ENCODE measurements at regions not wholly inside any gene's neighbourhood (a gene's known extent, or its start where the extent isn't known, plus 50 kb on each side); places are given as distances from the start of the nearest gene placed in this dataset.

DNA sequence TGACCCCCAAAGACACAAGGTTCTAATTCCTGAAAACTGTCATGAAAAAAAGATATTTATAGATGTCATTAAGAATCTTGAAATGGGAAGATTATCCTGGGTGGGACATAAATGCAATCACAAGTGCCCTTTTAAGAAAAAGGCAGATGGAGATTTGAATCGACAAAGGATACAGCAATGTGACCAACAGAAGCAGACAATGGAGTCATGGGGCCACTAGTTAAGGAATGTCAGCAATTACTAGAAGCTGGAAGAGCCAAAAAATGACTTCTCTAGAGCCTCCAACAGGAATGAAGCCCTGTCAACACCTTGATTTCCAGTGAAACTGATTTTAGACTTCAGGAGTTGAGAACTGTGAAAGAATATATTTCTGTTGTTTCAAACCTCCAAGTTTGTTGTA, 448.5 kb downstream of the MEI4 start:
- peaks cover 39% of the 10 kb centered on the region for H3K9me3 ChIP-seq (ENCODE audit: low read length)
- no peaks in the 10 kb centered on the region for H4K20me1 ChIP-seq (ENCODE audit: insufficient read depth, low read length)
- no peak overlapping the region for H3K4me3 ChIP-seq (replicated peaks in 1 of 3; ENCODE audit: insufficient read depth in 1 of 3, low read depth in 2 of 3, low read length in 3 of 3)
- in situ Hi-C loops (cut with HindIII; ENCODE audit: extremely low pct_ligation_motif_present, low pct_unique_long_range_greater_than_20kb) (no loop called here), intact Hi-C loops (cut with micrococcal nuclease; ENCODE audit: unreplicated experiment) (no loop called here)
- POLR2A ChIA-PET = no interaction called here
- no peaks in the 10 kb centered on the region for H3K4me1 ChIP-seq (ENCODE audit: insufficient read depth, low read length)
- no peak overlapping the region for H3K27ac ChIP-seq (ENCODE audit: extremely low read length, insufficient read depth, low read length)
- no TSS peak for BruUV-seq (replicated peaks)
- TF ChIP-seq REPIN1 (CRISPR knock-in tag; IDR thresholded peaks at IDR 0.05; ENCODE audit: borderline replicate concordance, low read depth) = no peak
- TF ChIP-seq ZEB1 (IDR thresholded peaks at IDR 0.05; ENCODE audit: insufficient replicate concordance, low read depth) = no peak
- no peak for TF ChIP-seq FOXC1 (CRISPR knock-in tag; IDR thresholded peaks at IDR 0.05; ENCODE audit: borderline replicate concordance)
- no peak for TF ChIP-seq PHB2 (IDR thresholded peaks at IDR 0.05; ENCODE audit: partially characterized antibody)
- H3K36me3 ChIP-seq (replicated peaks in 1 of 2; ENCODE audit: control insufficient read depth in 1 of 2, insufficient read depth in 2 of 2, low read length in 2 of 2) = no peaks in the 10 kb centered on the region
- no peak overlapping the region for H3K4me2 ChIP-seq (ENCODE audit: low read depth, low read length)
- CTCF ChIA-PET (ENCODE audit: low intra/inter-chr PET ratio, low total read pairs) = no interaction called here
- no peak for FAIRE-seq
- H3K9ac ChIP-seq (ENCODE audit: insufficient read depth, low read depth, low read length) = no peak overlapping the region
- WGBS (ENCODE audit: low lambda C conversion rate) = 14% methylated on average over 1 of the region's 1 CpG
- H3K27me3 ChIP-seq (ENCODE audit: control insufficient read depth in 1 of 2, insufficient read depth in 2 of 2, low read length in 2 of 2) = no peaks in the 10 kb centered on the region
- DNase-seq (ENCODE audit: low spot score) = no peak
- no peaks in the 10 kb centered on the region for H3K79me2 ChIP-seq (ENCODE audit: insufficient read depth, low read length)
- no peak overlapping the region for H2AFZ ChIP-seq (ENCODE audit: low read length)
- ATAC-seq = no peak

DNA sequence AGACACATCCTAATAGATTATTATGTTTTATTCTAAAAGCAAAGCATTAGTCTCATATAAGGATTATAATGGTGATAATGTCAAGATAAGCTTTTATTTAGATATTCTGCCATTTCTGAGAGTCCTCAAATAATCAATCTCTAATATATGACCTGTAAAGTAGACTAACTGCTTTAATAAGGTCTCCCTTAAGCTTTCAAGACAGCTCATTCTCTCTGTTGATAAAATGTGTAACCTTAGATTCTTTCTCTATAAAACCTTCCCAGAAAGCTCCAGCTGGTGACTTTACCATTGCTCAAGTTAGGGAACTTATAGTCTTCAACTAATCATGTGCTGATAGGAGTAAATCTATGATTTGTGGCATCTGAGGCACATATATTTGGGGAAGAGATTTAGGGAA, 457.8 kb downstream of the MEI4 start:
- ATAC-seq (no peak), DNase-seq (ENCODE audit: low spot score) (no peak), FAIRE-seq (no peak)
- Histone ChIP-seq H3K27ac (ENCODE audit: extremely low read length, insufficient read depth, low read length) (no peak overlapping the region), H3K79me2 (ENCODE audit: insufficient read depth, low read length) (no peaks in the 10 kb centered on the region), H3K9me3 (ENCODE audit: low read length) (peaks cover 58% of the 10 kb centered on the region), H2AFZ (ENCODE audit: low read length) (no peak overlapping the region), H3K4me1 (ENCODE audit: insufficient read depth, low read length) (no peaks in the 10 kb centered on the region), H4K20me1 (ENCODE audit: insufficient read depth, low read length) (no peaks in the 10 kb centered on the region), H3K9ac (ENCODE audit: insufficient read depth, low read depth, low read length) (no peak overlapping the region), H3K36me3 (replicated peaks in 1 of 2; ENCODE audit: control insufficient read depth in 1 of 2, insufficient read depth in 2 of 2, low read length in 2 of 2) (no peaks in the 10 kb centered on the region), H3K4me3 (replicated peaks in 1 of 3; ENCODE audit: insufficient read depth in 1 of 3, low read depth in 2 of 3, low read length in 3 of 3) (no peak overlapping the region), H3K4me2 (ENCODE audit: low read depth, low read length) (no peak overlapping the region), H3K27me3 (ENCODE audit: control insufficient read depth in 1 of 2, insufficient read depth in 2 of 2, low read length in 2 of 2) (no peaks in the 10 kb centered on the region)
- intact Hi-C loops (cut with micrococcal nuclease; ENCODE audit: unreplicated experiment) = no loop called here
- BruUV-seq (replicated peaks) = no TSS peak
- in situ Hi-C loops (cut with HindIII; ENCODE audit: extremely low pct_ligation_motif_present, low pct_unique_long_range_greater_than_20kb) = no loop called here
- CTCF ChIA-PET (ENCODE audit: low intra/inter-chr PET ratio, low total read pairs) = no interaction called here
- POLR2A ChIA-PET = no interaction called here
- no peak for TF ChIP-seq ZNF672 (CRISPR knock-in tag; IDR thresholded peaks at IDR 0.05)
- TF ChIP-seq, protein P1, sequence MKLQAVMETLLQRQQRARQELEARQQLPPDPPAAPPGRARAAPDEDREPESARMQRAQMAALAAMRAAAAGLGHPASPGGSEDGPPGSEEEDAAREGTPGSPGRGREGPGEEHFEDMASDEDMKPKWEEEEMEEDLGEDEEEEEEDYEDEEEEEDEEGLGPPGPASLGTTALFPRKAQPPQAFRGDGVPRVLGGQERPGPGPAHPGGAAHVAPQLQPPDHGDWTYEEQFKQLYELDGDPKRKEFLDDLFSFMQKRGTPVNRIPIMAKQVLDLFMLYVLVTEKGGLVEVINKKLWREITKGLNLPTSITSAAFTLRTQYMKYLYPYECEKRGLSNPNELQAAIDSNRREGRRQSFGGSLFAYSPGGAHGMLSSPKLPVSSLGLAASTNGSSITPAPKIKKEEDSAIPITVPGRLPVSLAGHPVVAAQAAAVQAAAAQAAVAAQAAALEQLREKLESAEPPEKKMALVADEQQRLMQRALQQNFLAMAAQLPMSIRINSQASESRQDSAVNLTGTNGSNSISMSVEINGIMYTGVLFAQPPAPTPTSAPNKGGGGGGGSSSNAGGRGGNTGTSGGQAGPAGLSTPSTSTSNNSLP (IDR thresholded peaks at IDR 0.05; ENCODE audit: low read depth, low read length) = no peak
- no peak for TF ChIP-seq MTA3 (CRISPR knock-in tag; IDR thresholded peaks at IDR 0.05)
- TF ChIP-seq FOXO1 (CRISPR knock-in tag; IDR thresholded peaks at IDR 0.05) = no peak
- TF ChIP-seq, protein P2, sequence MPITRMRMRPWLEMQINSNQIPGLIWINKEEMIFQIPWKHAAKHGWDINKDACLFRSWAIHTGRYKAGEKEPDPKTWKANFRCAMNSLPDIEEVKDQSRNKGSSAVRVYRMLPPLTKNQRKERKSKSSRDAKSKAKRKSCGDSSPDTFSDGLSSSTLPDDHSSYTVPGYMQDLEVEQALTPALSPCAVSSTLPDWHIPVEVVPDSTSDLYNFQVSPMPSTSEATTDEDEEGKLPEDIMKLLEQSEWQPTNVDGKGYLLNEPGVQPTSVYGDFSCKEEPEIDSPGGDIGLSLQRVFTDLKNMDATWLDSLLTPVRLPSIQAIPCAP (CRISPR knock-in tag; IDR thresholded peaks at IDR 0.05; ENCODE audit: low read depth) = no peak
- TF ChIP-seq ZSCAN29 (CRISPR knock-in tag; conservative IDR thresholded peaks at IDR 0.05) = no peak
- TF ChIP-seq, protein P3, sequence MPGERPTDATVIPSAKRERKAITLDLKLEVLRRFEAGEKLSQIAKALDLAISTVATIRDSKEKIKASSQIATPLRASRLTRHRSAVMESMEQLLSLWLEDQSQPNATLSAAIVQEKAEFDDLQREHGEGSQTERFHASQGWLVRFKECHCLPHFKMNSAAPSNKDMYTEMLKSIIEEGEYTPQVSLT (CRISPR knock-in tag; IDR thresholded peaks at IDR 0.05; ENCODE audit: borderline replicate concordance, low read depth) = no peak
- TF ChIP-seq, protein P4, sequence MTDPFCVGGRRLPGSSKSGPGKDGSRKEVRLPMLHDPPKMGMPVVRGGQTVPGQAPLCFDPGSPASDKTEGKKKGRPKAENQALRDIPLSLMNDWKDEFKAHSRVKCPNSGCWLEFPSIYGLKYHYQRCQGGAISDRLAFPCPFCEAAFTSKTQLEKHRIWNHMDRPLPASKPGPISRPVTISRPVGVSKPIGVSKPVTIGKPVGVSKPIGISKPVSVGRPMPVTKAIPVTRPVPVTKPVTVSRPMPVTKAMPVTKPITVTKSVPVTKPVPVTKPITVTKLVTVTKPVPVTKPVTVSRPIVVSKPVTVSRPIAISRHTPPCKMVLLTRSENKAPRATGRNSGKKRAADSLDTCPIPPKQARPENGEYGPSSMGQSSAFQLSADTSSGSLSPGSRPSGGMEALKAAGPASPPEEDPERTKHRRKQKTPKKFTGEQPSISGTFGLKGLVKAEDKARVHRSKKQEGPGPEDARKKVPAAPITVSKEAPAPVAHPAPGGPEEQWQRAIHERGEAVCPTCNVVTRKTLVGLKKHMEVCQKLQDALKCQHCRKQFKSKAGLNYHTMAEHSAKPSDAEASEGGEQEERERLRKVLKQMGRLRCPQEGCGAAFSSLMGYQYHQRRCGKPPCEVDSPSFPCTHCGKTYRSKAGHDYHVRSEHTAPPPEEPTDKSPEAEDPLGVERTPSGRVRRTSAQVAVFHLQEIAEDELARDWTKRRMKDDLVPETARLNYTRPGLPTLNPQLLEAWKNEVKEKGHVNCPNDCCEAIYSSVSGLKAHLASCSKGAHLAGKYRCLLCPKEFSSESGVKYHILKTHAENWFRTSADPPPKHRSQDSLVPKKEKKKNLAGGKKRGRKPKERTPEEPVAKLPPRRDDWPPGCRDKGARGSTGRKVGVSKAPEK (CRISPR knock-in tag; IDR thresholded peaks at IDR 0.05; ENCODE audit: borderline replicate concordance) = no peak
- no peak for TF ChIP-seq CENPT (CRISPR knock-in tag; IDR thresholded peaks at IDR 0.05; ENCODE audit: low read depth)
